A673 (cell line): ENCODE measurements at regions not wholly inside any gene's neighbourhood (a gene's known extent, or its start where the extent isn't known, plus 50 kb on each side); places are given as distances from the start of the nearest gene placed in this dataset.

ENCODE experiments used
- EZH2 ChIP-seq: fragments of 200-600 bp; sonication (generic); IDR thresholded peaks from 2 replicates; pipeline ENCODE4 v1.6.1; 2017; ENCODE audit warnings: borderline replicate concordance, low read depth, mild to moderate bottlenecking, mixed read lengths, antibody characterized with exemption, low read length; ENCODE audit not compliant: poor library complexity, severe bottlenecking
- TF ChIP-seq, protein P1 (sequence below): fragments of 300-800, 200-600 bp; sonication (generic); conservative IDR thresholded peaks from 2 replicates; pipeline ENCODE4 v1.5.1; 2017; ENCODE audit warnings: low read depth, mild to moderate bottlenecking, antibody characterized with exemption, low read length, moderate library complexity, mixed read lengths

DNA sequence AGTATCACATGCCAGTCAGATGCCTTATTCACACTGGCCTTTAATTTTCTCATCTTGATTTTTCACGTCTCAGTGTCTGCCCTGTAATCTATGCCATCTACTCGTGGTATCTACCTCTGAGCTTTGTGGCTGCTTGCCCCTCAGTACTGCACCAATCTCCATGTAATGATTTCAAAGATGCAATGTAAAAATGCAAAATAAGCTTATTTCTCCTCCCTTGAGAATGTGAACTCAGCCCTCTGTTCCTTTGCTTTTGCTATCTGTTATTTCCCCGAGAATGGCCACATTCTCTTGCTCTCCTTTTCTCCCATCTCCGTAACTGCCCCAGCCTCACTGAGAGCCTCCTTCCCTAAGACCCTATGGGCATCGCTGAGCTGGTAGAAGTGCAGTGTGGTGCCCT lies 317.5 kb downstream of the SFMBT2 start:
- TF ChIP-seq, protein P1, sequence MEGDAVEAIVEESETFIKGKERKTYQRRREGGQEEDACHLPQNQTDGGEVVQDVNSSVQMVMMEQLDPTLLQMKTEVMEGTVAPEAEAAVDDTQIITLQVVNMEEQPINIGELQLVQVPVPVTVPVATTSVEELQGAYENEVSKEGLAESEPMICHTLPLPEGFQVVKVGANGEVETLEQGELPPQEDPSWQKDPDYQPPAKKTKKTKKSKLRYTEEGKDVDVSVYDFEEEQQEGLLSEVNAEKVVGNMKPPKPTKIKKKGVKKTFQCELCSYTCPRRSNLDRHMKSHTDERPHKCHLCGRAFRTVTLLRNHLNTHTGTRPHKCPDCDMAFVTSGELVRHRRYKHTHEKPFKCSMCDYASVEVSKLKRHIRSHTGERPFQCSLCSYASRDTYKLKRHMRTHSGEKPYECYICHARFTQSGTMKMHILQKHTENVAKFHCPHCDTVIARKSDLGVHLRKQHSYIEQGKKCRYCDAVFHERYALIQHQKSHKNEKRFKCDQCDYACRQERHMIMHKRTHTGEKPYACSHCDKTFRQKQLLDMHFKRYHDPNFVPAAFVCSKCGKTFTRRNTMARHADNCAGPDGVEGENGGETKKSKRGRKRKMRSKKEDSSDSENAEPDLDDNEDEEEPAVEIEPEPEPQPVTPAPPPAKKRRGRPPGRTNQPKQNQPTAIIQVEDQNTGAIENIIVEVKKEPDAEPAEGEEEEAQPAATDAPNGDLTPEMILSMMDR = no peak
- TF ChIP-seq EZH2 = no peak
